CD8-positive, alpha-beta memory T cell (primary cell): ENCODE measurements at regions not wholly inside any gene's neighbourhood (a gene's known extent, or its start where the extent isn't known, plus 50 kb on each side); places are given as distances from the start of the nearest gene placed in this dataset.
"Not testable (repeated sequence)": the region's sequence is repeated elsewhere in the genome, so short reads cannot be mapped to it uniquely, and the experiment has no call there.

Experiments
- CTCF ChIA-PET: fragments of 350-600 bp; sonication (Branson Sonifier 250); formaldehyde crosslinking; loops from one replicate; lab custom pipeline; 2021; ENCODE audit warnings: antibody characterized with exemption; lab: Charles Lee
- POLR2A ChIA-PET: fragments of 350-600 bp; sonication (Branson Sonifier 250); formaldehyde crosslinking; loops from one replicate; lab custom pipeline; 2021; ENCODE audit warnings: antibody characterized with exemption; lab: Charles Lee
- DNase-seq, 5 donors: peaks; one replicate each; pipeline versions ENCODE4 v3.0.0 to v3.0.0-alpha.2; 2020 to 2022; ENCODE audit warnings: mixed read lengths in 1 of 5
- H3K27ac ChIP-seq: one replicate; pipeline ENCODE4 v1.7.0; 2013; ENCODE audit warnings: low read depth, mild to moderate bottlenecking, low read length, moderate library complexity
- H3K27me3 ChIP-seq: 2 replicates; pipeline ENCODE4 v1.7.0; 2013; ENCODE audit warnings: low read length, mild to moderate bottlenecking; ENCODE audit not compliant: insufficient read depth, poor library complexity, severe bottlenecking
- H3K36me3 ChIP-seq: 2 replicates; pipeline ENCODE4 v1.7.0; 2013; ENCODE audit warnings: mild to moderate bottlenecking, low read length, moderate library complexity; ENCODE audit not compliant: insufficient read depth
- H3K4me1 ChIP-seq: 2 replicates; pipeline ENCODE4 v1.7.0; 2013; ENCODE audit warnings: mild to moderate bottlenecking, low read length, moderate library complexity; ENCODE audit not compliant: insufficient read depth
- H3K4me3 ChIP-seq: 2 replicates; pipeline ENCODE4 v1.7.0; 2013; ENCODE audit warnings: mild to moderate bottlenecking, low read length
- H3K9me3 ChIP-seq: 2 replicates; pipeline ENCODE4 v1.7.0; 2013; ENCODE audit warnings: mild to moderate bottlenecking, low read length
- H3K27ac Mint-ChIP-seq, 8 donors: one replicate each; pipeline ENCODE4 v1.8.0; 2020 to 2021; ENCODE audit warnings: mixed read lengths in 8 of 8, mild to moderate bottlenecking in 6 of 8, inconsistent platforms in 3 of 8, moderate library complexity in 3 of 8
- H3K27me3 Mint-ChIP-seq, 2 donors: one replicate each; pipeline ENCODE4 v1.8.0; 2020 to 2021; ENCODE audit warnings: mixed read lengths in 2 of 2, mild to moderate bottlenecking in 1 of 2, moderate library complexity in 1 of 2
- H3K36me3 Mint-ChIP-seq, 3 donors: one replicate each; pipeline ENCODE4 v1.8.0; 2020 to 2021; ENCODE audit warnings: mixed read lengths in 3 of 3, inconsistent platforms in 1 of 3, mild to moderate bottlenecking in 1 of 3
- H3K4me1 Mint-ChIP-seq, 3 donors: one replicate each; pipeline ENCODE4 v1.8.0; 2020 to 2021; ENCODE audit warnings: mixed read lengths in 3 of 3, inconsistent platforms in 1 of 3, mild to moderate bottlenecking in 1 of 3
- H3K4me3 Mint-ChIP-seq, 7 donors: one replicate each; pipeline ENCODE4 v1.8.0; 2020 to 2021; ENCODE audit warnings: mixed read lengths in 7 of 7, mild to moderate bottlenecking in 6 of 7, moderate library complexity in 4 of 7, inconsistent platforms in 2 of 7
- H3K9me3 Mint-ChIP-seq, 5 donors: one replicate each; pipeline ENCODE4 v1.8.0; 2020 to 2022; ENCODE audit warnings: mixed read lengths in 5 of 5, mild to moderate bottlenecking in 3 of 5, moderate library complexity in 2 of 5, inconsistent platforms in 1 of 5

DNA sequence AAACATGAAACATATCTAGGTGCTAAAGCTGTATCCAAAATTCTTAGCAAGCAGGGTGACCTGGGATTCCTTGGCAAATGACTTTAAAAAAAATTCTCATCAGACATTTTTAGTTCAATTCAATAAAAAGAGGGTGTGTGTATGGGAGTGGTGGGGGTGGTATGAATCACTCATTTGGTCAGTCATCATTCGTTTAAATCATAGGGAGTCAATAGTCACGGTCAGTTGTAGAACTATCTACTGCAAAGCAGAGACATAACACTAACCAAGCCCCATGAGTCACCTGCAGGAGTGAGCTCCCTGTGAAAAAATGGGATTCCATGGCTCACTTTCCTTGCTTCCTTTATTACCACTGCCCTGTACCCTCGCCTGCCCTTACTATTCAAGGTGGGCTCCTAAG lies 380.6 kb upstream of the TCF4 start:
- ChIA-PET CTCF (no interaction called here), POLR2A (no interaction called here)
- peaks cover 0 to 13% (median 9%) of the 10 kb centered on the region in 5 donors for H3K9me3 Mint-ChIP-seq
- no peak for DNase-seq
- H3K36me3 Mint-ChIP-seq = no peaks in the 10 kb centered on the region
- no peak overlapping the region for H3K4me3 Mint-ChIP-seq
- Histone ChIP-seq H3K36me3 (no peaks in the 10 kb centered on the region), H3K27me3 (no peaks in the 10 kb centered on the region), H3K4me1 (no peaks in the 10 kb centered on the region), H3K27ac (no peak overlapping the region), H3K9me3 (no peaks in the 10 kb centered on the region), H3K4me3 (no peak overlapping the region)
- no peak overlapping the region for H3K27ac Mint-ChIP-seq
- H3K4me1 Mint-ChIP-seq = no peaks in the 10 kb centered on the region
- no peaks in the 10 kb centered on the region for H3K27me3 Mint-ChIP-seq

- no peaks in the 10 kb centered on the region for H3K4me1 Mint-ChIP-seq
- peaks cover 0 to 7% (median 5%) of the 10 kb centered on the region in 5 donors for H3K9me3 Mint-ChIP-seq
- H3K27ac Mint-ChIP-seq = no peak overlapping the region
- no peaks in the 10 kb centered on the region for H3K9me3 ChIP-seq
- no peak overlapping the region for H3K4me3 ChIP-seq
- no peaks in the 10 kb centered on the region for H3K27me3 ChIP-seq
- H3K27ac ChIP-seq = no peak overlapping the region
- CTCF ChIA-PET = no interaction called here
- no peak overlapping the region for H3K4me3 Mint-ChIP-seq
- POLR2A ChIA-PET = no interaction called here
- DNase-seq = no peak
- no peaks in the 10 kb centered on the region for H3K36me3 Mint-ChIP-seq
- no peaks in the 10 kb centered on the region for H3K36me3 ChIP-seq
- no peaks in the 10 kb centered on the region for H3K27me3 Mint-ChIP-seq
- no peaks in the 10 kb centered on the region for H3K4me1 ChIP-seq
Measured at GRCh38 chr18:55967019-55967418, 379.0 kb upstream of the TCF4 start.

DNA sequence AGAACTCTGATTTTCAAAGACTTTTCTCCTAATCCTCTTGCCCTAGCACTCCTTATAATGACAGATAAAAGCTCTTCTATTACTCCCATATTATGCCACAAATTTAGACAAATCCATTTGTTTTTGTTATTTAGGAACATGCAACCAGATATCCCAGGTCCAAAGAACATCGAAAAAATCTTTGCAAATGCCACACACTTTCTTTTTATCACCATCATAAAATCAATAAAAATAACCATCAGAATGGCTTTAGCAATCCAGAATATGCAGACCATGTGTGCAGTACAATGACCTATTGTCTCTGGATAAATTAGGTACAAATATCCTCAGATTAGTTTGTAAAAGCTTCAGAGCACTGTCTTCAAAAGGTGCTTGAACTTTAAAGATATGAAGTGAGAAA lies 376.2 kb upstream of the TCF4 start:
- H3K27ac ChIP-seq = no peak overlapping the region
- H3K27me3 ChIP-seq = no peaks in the 10 kb centered on the region
- peaks cover 0 to 8% (median 5%) of the 10 kb centered on the region in 5 donors for H3K9me3 Mint-ChIP-seq
- DNase-seq = no peak
- CTCF ChIA-PET = no interaction called here
- no peak overlapping the region for H3K4me3 Mint-ChIP-seq
- no peak overlapping the region for H3K4me3 ChIP-seq
- POLR2A ChIA-PET = no interaction called here
- H3K36me3 ChIP-seq = no peaks in the 10 kb centered on the region
- no peaks in the 10 kb centered on the region for H3K36me3 Mint-ChIP-seq
- no peaks in the 10 kb centered on the region for H3K27me3 Mint-ChIP-seq
- H3K27ac Mint-ChIP-seq = no peak overlapping the region
- H3K9me3 ChIP-seq = no peaks in the 10 kb centered on the region
- H3K4me1 Mint-ChIP-seq = no peaks in the 10 kb centered on the region
- H3K4me1 ChIP-seq = no peaks in the 10 kb centered on the region

DNA sequence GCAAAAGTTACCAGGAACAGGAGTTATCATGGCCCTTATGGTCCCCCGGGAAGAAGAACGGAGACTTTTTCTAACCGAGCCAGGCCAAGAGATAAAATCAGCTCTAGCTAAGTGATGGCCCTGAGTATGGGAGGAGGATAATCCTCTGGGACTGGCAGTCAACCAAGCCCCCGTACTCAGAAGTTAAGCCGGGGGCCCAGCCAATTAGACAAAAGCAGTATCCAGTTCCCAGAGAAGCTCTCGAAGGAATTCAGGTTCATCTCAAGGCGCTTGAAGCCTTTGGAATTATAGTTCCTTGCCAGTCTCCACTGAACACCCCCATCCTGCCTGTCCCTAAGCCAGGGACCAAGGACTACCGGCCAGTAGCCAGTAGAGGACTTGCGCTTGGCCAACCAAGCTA lies 365.3 kb upstream of the TCF4 start:
- Mint-ChIP-seq H3K27ac (no peak overlapping the region), H3K9me3 (peaks cover 2 to 12% (median 3%) of the 10 kb centered on the region in 5 donors), H3K4me1 (no peaks in the 10 kb centered on the region), H3K36me3 (no peaks in the 10 kb centered on the region), H3K4me3 (no peak overlapping the region), H3K27me3 (no peaks in the 10 kb centered on the region)
- Histone ChIP-seq H3K9me3 (no peaks in the 10 kb centered on the region), H3K27me3 (no peaks in the 10 kb centered on the region), H3K4me1 (no peaks in the 10 kb centered on the region), H3K4me3 (no peak overlapping the region), H3K27ac (no peak overlapping the region), H3K36me3 (no peaks in the 10 kb centered on the region)
- DNase-seq = no peak
- ChIA-PET POLR2A (no interaction called here), CTCF (no interaction called here)

DNA sequence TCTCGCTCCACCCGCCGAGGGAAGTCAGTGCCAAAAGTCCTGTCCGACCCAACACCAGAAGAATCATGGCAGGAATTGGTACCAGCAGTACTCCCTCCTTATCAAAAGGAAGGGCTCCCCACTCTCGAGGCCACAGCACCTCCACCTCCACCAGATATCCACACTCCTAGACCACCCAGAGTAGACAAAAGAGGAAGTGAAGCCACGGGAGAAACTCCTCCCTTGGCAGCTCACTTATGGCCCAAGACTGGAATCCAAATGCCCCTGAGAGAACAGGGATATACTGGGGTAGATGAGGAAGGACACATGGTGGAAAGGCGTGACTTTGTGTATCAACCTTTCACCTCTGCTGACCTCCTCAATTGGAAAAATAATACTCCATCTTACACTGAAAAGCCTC lies 363.7 kb upstream of the TCF4 start:
- H3K27ac ChIP-seq, DNase-seq, H3K9me3 Mint-ChIP-seq, H3K4me3 Mint-ChIP-seq, H3K4me1 ChIP-seq, CTCF ChIA-PET, H3K36me3 Mint-ChIP-seq, H3K27me3 Mint-ChIP-seq, H3K4me1 Mint-ChIP-seq, H3K27ac Mint-ChIP-seq, POLR2A ChIA-PET, H3K27me3 ChIP-seq, H3K4me3 ChIP-seq, H3K9me3 ChIP-seq, H3K36me3 ChIP-seq: not testable (repeated sequence)

DNA sequence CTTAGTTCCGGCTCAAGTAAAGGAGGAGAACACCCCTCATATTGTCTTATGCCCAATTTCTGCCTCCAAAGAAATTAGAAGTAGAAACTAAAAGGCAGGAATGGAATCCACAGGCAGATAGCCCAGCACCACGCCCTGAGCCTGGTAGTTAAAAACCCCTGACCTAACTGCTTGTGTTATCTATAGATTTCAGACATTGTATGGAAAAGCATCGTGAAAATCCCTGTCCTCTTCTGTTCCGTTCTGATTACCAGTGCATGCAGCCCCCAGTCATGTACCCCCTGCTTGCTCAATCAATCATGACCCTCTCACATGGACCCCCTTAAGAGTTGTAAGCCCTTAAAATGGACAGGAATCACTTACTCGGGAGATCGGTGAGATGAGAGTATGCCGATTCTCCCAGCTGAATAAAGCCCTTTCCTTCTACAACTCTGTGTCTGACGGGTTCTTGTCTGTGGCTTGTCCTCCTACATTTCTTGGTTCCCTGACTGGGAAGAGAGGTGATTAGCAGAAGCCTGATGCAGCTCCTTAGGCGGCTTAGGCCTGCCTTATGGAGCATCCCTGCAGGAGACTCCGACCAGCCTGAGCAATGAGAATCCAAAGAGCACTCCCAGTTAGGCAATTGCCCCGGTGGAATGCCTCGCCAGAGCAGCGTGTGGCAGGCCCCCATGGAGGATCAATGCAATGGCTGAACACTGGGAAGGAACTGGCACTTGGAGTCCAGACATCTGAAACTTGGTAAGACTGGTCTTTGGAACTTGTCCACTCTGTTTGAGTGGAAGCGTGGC lies 362.6 kb upstream of the TCF4 start:
- no peak overlapping the region for H3K27ac Mint-ChIP-seq
- no peak overlapping the region for H3K4me3 Mint-ChIP-seq
- H3K36me3 Mint-ChIP-seq = no peaks in the 10 kb centered on the region
- Histone ChIP-seq H3K9me3 (no peaks in the 10 kb centered on the region), H3K4me3 (no peak overlapping the region), H3K27me3 (no peaks in the 10 kb centered on the region), H3K36me3 (no peaks in the 10 kb centered on the region), H3K27ac (no peak overlapping the region), H3K4me1 (no peaks in the 10 kb centered on the region)
- no peaks in the 10 kb centered on the region for H3K4me1 Mint-ChIP-seq
- POLR2A ChIA-PET = no interaction called here
- peaks cover 2 to 7% (median 3%) of the 10 kb centered on the region in 5 donors for H3K9me3 Mint-ChIP-seq
- no peak for DNase-seq
- H3K27me3 Mint-ChIP-seq = no peaks in the 10 kb centered on the region
- CTCF ChIA-PET = no interaction called here

GRCh38 chr18:55934821-55935220 lies 346.8 kb upstream of the TCF4 start:
- H3K36me3 ChIP-seq = no peaks in the 10 kb centered on the region
- POLR2A ChIA-PET = no interaction called here
- no peak overlapping the region for H3K4me3 ChIP-seq

DNA sequence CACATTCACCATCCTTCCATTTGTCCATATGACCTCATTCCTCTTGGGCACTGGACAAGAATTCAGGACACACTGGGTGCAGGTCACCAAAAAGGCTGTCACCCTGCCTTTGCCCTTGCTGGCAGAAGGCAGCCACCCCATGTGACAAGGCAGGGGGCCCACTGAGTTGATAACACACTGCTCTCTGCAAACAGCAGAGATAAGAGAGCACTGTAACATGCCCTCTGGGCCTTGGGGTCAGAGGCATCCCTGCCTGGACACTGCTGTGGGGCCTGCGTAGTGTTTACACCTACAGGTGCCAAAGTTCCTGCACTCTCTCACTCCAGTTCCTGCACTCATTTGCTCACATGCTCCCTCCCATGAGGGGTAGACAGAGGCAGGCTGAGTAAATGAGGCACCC lies 344.7 kb upstream of the TCF4 start:
- H3K36me3 ChIP-seq = no peaks in the 10 kb centered on the region
- H3K4me3 ChIP-seq = no peak overlapping the region
- no peaks in the 10 kb centered on the region for H3K36me3 Mint-ChIP-seq
- DNase-seq = no peak
- ChIA-PET CTCF (no interaction called here), POLR2A (no interaction called here)
- H3K9me3 ChIP-seq = no peaks in the 10 kb centered on the region
- peaks cover 4 to 16% (median 6%) of the 10 kb centered on the region in 5 donors for H3K9me3 Mint-ChIP-seq
- H3K4me1 ChIP-seq = no peaks in the 10 kb centered on the region
- no peak overlapping the region for H3K27ac Mint-ChIP-seq
- H3K4me1 Mint-ChIP-seq = no peaks in the 10 kb centered on the region
- H3K27ac ChIP-seq = no peak overlapping the region
- H3K4me3 Mint-ChIP-seq = no peak overlapping the region
- H3K27me3 ChIP-seq = no peaks in the 10 kb centered on the region
- H3K27me3 Mint-ChIP-seq = no peaks in the 10 kb centered on the region

More at GRCh38 chr18:55934821-55935220, 346.8 kb upstream of the TCF4 start:
- CTCF ChIA-PET = no interaction called here
- Mint-ChIP-seq H3K9me3 (peaks cover 4 to 13% (median 12%) of the 10 kb centered on the region in 5 donors), H3K36me3 (no peaks in the 10 kb centered on the region), H3K4me3 (no peak overlapping the region), H3K27me3 (no peaks in the 10 kb centered on the region), H3K27ac (no peak overlapping the region), H3K4me1 (no peaks in the 10 kb centered on the region)
- H3K9me3 ChIP-seq = no peaks in the 10 kb centered on the region
- no peak for DNase-seq
- no peaks in the 10 kb centered on the region for H3K27me3 ChIP-seq
- no peaks in the 10 kb centered on the region for H3K4me1 ChIP-seq
- H3K27ac ChIP-seq = no peak overlapping the region
